ENCODE measurements at regions not wholly inside any gene's neighbourhood (a gene's known extent, or its start where the extent isn't known, plus 50 kb on each side); places are given as distances from the start of the nearest gene placed in this dataset.

GRCh38 chr3:68288085-68288484 lies 633.7 kb upstream of the SUCLG2 start:
- no peak for ATAC-seq
- no peak for TF ChIP-seq ZNF8 (CRISPR knock-in tag; IDR thresholded peaks at IDR 0.05)
- no peak for TF ChIP-seq ZNF70 (CRISPR knock-in tag; IDR thresholded peaks at IDR 0.05)
- TF ChIP-seq OSR1 (CRISPR knock-in tag; IDR thresholded peaks at IDR 0.05) = no peak
- TF ChIP-seq, protein P1, sequence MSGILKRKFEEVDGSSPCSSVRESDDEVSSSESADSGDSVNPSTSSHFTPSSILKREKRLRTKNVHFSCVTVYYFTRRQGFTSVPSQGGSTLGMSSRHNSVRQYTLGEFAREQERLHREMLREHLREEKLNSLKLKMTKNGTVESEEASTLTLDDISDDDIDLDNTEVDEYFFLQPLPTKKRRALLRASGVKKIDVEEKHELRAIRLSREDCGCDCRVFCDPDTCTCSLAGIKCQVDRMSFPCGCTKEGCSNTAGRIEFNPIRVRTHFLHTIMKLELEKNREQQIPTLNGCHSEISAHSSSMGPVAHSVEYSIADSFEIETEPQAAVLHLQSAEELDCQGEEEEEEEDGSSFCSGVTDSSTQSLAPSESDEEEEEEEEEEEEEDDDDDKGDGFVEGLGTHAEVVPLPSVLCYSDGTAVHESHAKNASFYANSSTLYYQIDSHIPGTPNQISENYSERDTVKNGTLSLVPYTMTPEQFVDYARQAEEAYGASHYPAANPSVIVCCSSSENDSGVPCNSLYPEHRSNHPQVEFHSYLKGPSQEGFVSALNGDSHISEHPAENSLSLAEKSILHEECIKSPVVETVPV (CRISPR knock-in tag; IDR thresholded peaks at IDR 0.05) = no peak
- no peak for TF ChIP-seq ZNF565 (CRISPR knock-in tag; conservative IDR thresholded peaks at IDR 0.05; ENCODE audit: low read depth)
- TF ChIP-seq PPARA (CRISPR knock-in tag; IDR thresholded peaks at IDR 0.05; ENCODE audit: borderline replicate concordance) = no peak
- no peak for TF ChIP-seq ESRRG (CRISPR knock-in tag; IDR thresholded peaks at IDR 0.05)
- TF ChIP-seq ARNTL (CRISPR knock-in tag; IDR thresholded peaks at IDR 0.05; ENCODE audit: borderline replicate concordance, low read depth) = no peak
- TF ChIP-seq CSDC2 (CRISPR knock-in tag; IDR thresholded peaks at IDR 0.05) = no peak
- no peak for TF ChIP-seq ZFP30 (CRISPR knock-in tag; IDR thresholded peaks at IDR 0.05)
- TF ChIP-seq POU6F1 (CRISPR knock-in tag; IDR thresholded peaks at IDR 0.05; ENCODE audit: borderline replicate concordance, low read depth) = no peak
- TF ChIP-seq ISL1 (CRISPR knock-in tag; IDR thresholded peaks at IDR 0.05) = no peak
- no peak for TF ChIP-seq TOX (CRISPR knock-in tag; IDR thresholded peaks at IDR 0.05; ENCODE audit: borderline replicate concordance)
- TF ChIP-seq GLIS3 (CRISPR knock-in tag; IDR thresholded peaks at IDR 0.05) = no peak
- no peak for TF ChIP-seq SNAI2 (CRISPR knock-in tag; IDR thresholded peaks at IDR 0.05)
- no peak for TF ChIP-seq RARB (CRISPR knock-in tag; IDR thresholded peaks at IDR 0.05)
- TF ChIP-seq TCF4 (CRISPR knock-in tag; IDR thresholded peaks at IDR 0.05; ENCODE audit: borderline replicate concordance) = no peak

GRCh38 chr3:68287101-68287500 lies 632.7 kb upstream of the SUCLG2 start:
- ATAC-seq = no peak

More at GRCh38 chr3:68287101-68287500, 632.7 kb upstream of the SUCLG2 start:
- TF ChIP-seq GLIS3 (CRISPR knock-in tag; IDR thresholded peaks at IDR 0.05) = no peak
- TF ChIP-seq ISL1 (CRISPR knock-in tag; IDR thresholded peaks at IDR 0.05) = no peak
- no peak for TF ChIP-seq ESRRG (CRISPR knock-in tag; IDR thresholded peaks at IDR 0.05)
- no peak for TF ChIP-seq TOX (CRISPR knock-in tag; IDR thresholded peaks at IDR 0.05; ENCODE audit: borderline replicate concordance)
- TF ChIP-seq CSDC2 (CRISPR knock-in tag; IDR thresholded peaks at IDR 0.05) = no peak
- TF ChIP-seq ZFP30 (CRISPR knock-in tag; IDR thresholded peaks at IDR 0.05) = no peak
- no peak for TF ChIP-seq TSHZ2 (CRISPR knock-in tag; IDR thresholded peaks at IDR 0.05)
- no peak for TF ChIP-seq PATZ1 (CRISPR knock-in tag; IDR thresholded peaks at IDR 0.05; ENCODE audit: borderline replicate concordance)

Data from SK-N-SH treated with all-trans-retinoic acid at 6 μM for 48 hours (cell line).